ENCODE measurements at regions not wholly inside any gene's neighbourhood (a gene's known extent, or its start where the extent isn't known, plus 50 kb on each side); places are given as distances from the start of the nearest gene placed in this dataset.

GRCh38 chr9:682633-683508, 158.6 kb upstream of the DMRT1 start (continued):
- TF ChIP-seq YEATS4 (CRISPR knock-in tag; IDR thresholded peaks at IDR 0.05; ENCODE audit: borderline replicate concordance) (no peak; the same call in 1 of the 2 replicates), ZNF547 (CRISPR knock-in tag; IDR thresholded peaks at IDR 0.05) (no peak), DRAP1 (CRISPR knock-in tag; IDR thresholded peaks at IDR 0.05) (peak; percentile 95), MEIS1 (CRISPR knock-in tag; IDR thresholded peaks at IDR 0.05; ENCODE audit: borderline replicate concordance) (peak; percentile 82; the same call in 1 of the 2 replicates), ZIK1 (CRISPR knock-in tag; IDR thresholded peaks at IDR 0.05; ENCODE audit: borderline replicate concordance, low read depth) (no peak), RBM22 (optimal IDR thresholded peaks at IDR 0.05; ENCODE audit: low read length) (peak; percentile 85), PAX8 (CRISPR knock-in tag; IDR thresholded peaks at IDR 0.05; ENCODE audit: borderline replicate concordance) (no peak), TBX3 (IDR thresholded peaks at IDR 0.05; ENCODE audit: borderline replicate concordance) (peak; percentile 75; the same call in 1 of the 2 replicates), CEBPB (IDR thresholded peaks at IDR 0.05; ENCODE audit: borderline replicate concordance, low read depth, low read length) (peak; percentile 69; the same call in 1 of the 2 replicates), MXI1 (IDR thresholded peaks at IDR 0.05; ENCODE audit: borderline replicate concordance, low read depth, low read length) (peak; percentile 68; the same call in 1 of the 3 replicates), ZNF282 (IDR thresholded peaks at IDR 0.05; ENCODE audit: partially characterized antibody) (no peak), FOXO1 (CRISPR knock-in tag; IDR thresholded peaks at IDR 0.05) (peak; percentile 100), DBP (CRISPR knock-in tag; IDR thresholded peaks at IDR 0.05; ENCODE audit: not compliant biosample characterization) (no peak), SIX1 (CRISPR knock-in tag; IDR thresholded peaks at IDR 0.05; ENCODE audit: borderline replicate concordance) (peak; percentile 95), ZNF34 (CRISPR knock-in tag; IDR thresholded peaks at IDR 0.05; ENCODE audit: borderline replicate concordance) (peak; percentile 63; the same call in 1 of the 2 replicates), SP2 (CRISPR knock-in tag; IDR thresholded peaks at IDR 0.05) (no peak), CCDC6 (CRISPR knock-in tag; IDR thresholded peaks at IDR 0.05) (no peak), SKIL (CRISPR knock-in tag; IDR thresholded peaks at IDR 0.05; ENCODE audit: borderline replicate concordance) (peak; percentile 93), TBX2 (CRISPR knock-in tag; IDR thresholded peaks at IDR 0.05; ENCODE audit: borderline replicate concordance) (peak; percentile 98), ZNF724P (CRISPR knock-in tag; IDR thresholded peaks at IDR 0.05; ENCODE audit: borderline replicate concordance) (no peak), ARID3A (IDR thresholded peaks at IDR 0.05; ENCODE audit: low read depth, low read length) (peak; percentile 93), HNRNPK (IDR thresholded peaks at IDR 0.05; ENCODE audit: low read depth, low read length, poor library complexity, severe bottlenecking) (no peak), ZNF207 (IDR thresholded peaks at IDR 0.05; ENCODE audit: borderline replicate concordance) (no peak), BRD4 (CRISPR knock-in tag; IDR thresholded peaks at IDR 0.05) (peak; percentile 46; the same call in 1 of the 2 replicates)

Measured in HepG2 (cell line).